WTC11 (cell line): ENCODE measurements at regions not wholly inside any gene's neighbourhood (a gene's known extent, or its start where the extent isn't known, plus 50 kb on each side); places are given as distances from the start of the nearest gene placed in this dataset.

ENCODE experiments used
- ATAC-seq: fragments of 200-7000 bp; cut with Tn5 transposase; 2 replicates; pipeline ENCODE4 v1.10.0; 2021; ENCODE audit warnings: mild to moderate bottlenecking, moderate library complexity
- CTCF ChIA-PET: fragments of 300-600 bp; sonication (Branson Sonifier 250); formaldehyde crosslinking; loops from one replicate; lab custom pipeline; 2021; ENCODE audit warnings: antibody characterized with exemption; lab: Charles Lee
- POLR2A ChIA-PET: fragments of 350-600 bp; sonication (Branson Sonifier 250); formaldehyde crosslinking; loops from one replicate; lab custom pipeline; 2021; ENCODE audit warnings: antibody characterized with exemption; lab: Charles Lee
- DNase-seq: peaks from one replicate; pipeline ENCODE4 v3.0.0; 2021; ENCODE audit warnings: low spot score
- H3K27ac Mint-ChIP-seq: 2 replicates; pipeline ENCODE4 v1.8.0; 2021; ENCODE audit warnings: mixed read lengths
- H3K27me3 Mint-ChIP-seq: 2 replicates; pipeline ENCODE4 v1.8.0; 2021; ENCODE audit warnings: low read depth, mild to moderate bottlenecking, moderate library complexity, mixed read lengths
- H3K36me3 Mint-ChIP-seq: 2 replicates; pipeline ENCODE4 v1.8.0; 2021; ENCODE audit warnings: mixed read lengths
- H3K4me1 Mint-ChIP-seq: 2 replicates; pipeline ENCODE4 v1.8.0; 2022; ENCODE audit warnings: mixed read lengths
- H3K4me3 Mint-ChIP-seq: 2 replicates; pipeline ENCODE4 v1.8.0; 2021; ENCODE audit warnings: mild to moderate bottlenecking, moderate library complexity, mixed read lengths
- H3K9me3 Mint-ChIP-seq: 2 replicates; pipeline ENCODE4 v1.8.0; 2021; ENCODE audit warnings: mixed read lengths
- AFF4 ChIP-seq: sonication (generic); formaldehyde crosslinking; IDR thresholded peaks from 2 replicates; pipeline ENCODE4 v1.8.1; 2023; ENCODE audit warnings: mild to moderate bottlenecking, missing genetic modification reagents, borderline replicate concordance
- CREM ChIP-seq: sonication (generic); formaldehyde crosslinking; IDR thresholded peaks from 2 replicates; pipeline ENCODE4 v1.8.1; 2022; ENCODE audit warnings: mild to moderate bottlenecking, missing genetic modification reagents, moderate library complexity
- ETV6 ChIP-seq: sonication (generic); formaldehyde crosslinking; IDR thresholded peaks from 2 replicates; pipeline ENCODE4 v1.8.1; 2022; ENCODE audit warnings: mild to moderate bottlenecking, missing genetic modification reagents
- GTF2I ChIP-seq: fragments of 250-450 bp; sonication (Bioruptor Pico); conservative IDR thresholded peaks from 2 replicates; pipeline ENCODE4 v1.4.0; 2021; ENCODE audit warnings: mild to moderate bottlenecking
- JUN ChIP-seq: sonication (generic); formaldehyde crosslinking; IDR thresholded peaks from 2 replicates; pipeline ENCODE4 v1.8.0; 2023; ENCODE audit warnings: mild to moderate bottlenecking, missing genetic modification reagents
- MYBL2 ChIP-seq: sonication (generic); formaldehyde crosslinking; IDR thresholded peaks from 2 replicates; pipeline ENCODE4 v1.8.1; 2023; ENCODE audit warnings: mild to moderate bottlenecking, moderate library complexity, missing genetic modification reagents
- OVOL2 ChIP-seq: fragments of 250-450 bp; sonication (Bioruptor Pico); IDR thresholded peaks from 2 replicates; pipeline ENCODE4 v1.9.0; 2021; ENCODE audit warnings: mild to moderate bottlenecking, borderline replicate concordance
- SOX15 ChIP-seq: fragments of 250-450 bp; sonication (Bioruptor Pico); IDR thresholded peaks from 2 replicates; pipeline ENCODE4 v1.9.0; 2021; ENCODE audit warnings: mild to moderate bottlenecking
- USF2 ChIP-seq: sonication (generic); formaldehyde crosslinking; IDR thresholded peaks from 2 replicates; pipeline ENCODE4 v1.8.1; 2023; ENCODE audit warnings: mild to moderate bottlenecking, missing genetic modification reagents, moderate library complexity
- ZBTB21 ChIP-seq: sonication (generic); formaldehyde crosslinking; IDR thresholded peaks from 2 replicates; pipeline ENCODE4 v1.8.1; 2023; ENCODE audit warnings: mild to moderate bottlenecking, missing genetic modification reagents, borderline replicate concordance
- ZNF232 ChIP-seq: sonication (generic); formaldehyde crosslinking; IDR thresholded peaks from 2 replicates; pipeline ENCODE4 v1.8.0; 2022; ENCODE audit warnings: mild to moderate bottlenecking, missing genetic modification reagents
- ZNF416 ChIP-seq: fragments of 250-450 bp; sonication (Bioruptor Pico); IDR thresholded peaks from 2 replicates; pipeline ENCODE4 v1.9.0; 2021; ENCODE audit warnings: mild to moderate bottlenecking, inconsistent platforms
- TF ChIP-seq, protein P1 (sequence below): sonication (generic); formaldehyde crosslinking; IDR thresholded peaks from 2 replicates; pipeline ENCODE4 v1.8.1; 2022; ENCODE audit warnings: mild to moderate bottlenecking, missing genetic modification reagents, moderate library complexity, borderline replicate concordance
- TF ChIP-seq, protein P2 (sequence below): sonication (generic); formaldehyde crosslinking; IDR thresholded peaks from 2 replicates; pipeline ENCODE4 v1.8.0; 2022; ENCODE audit warnings: missing genetic modification reagents

DNA sequence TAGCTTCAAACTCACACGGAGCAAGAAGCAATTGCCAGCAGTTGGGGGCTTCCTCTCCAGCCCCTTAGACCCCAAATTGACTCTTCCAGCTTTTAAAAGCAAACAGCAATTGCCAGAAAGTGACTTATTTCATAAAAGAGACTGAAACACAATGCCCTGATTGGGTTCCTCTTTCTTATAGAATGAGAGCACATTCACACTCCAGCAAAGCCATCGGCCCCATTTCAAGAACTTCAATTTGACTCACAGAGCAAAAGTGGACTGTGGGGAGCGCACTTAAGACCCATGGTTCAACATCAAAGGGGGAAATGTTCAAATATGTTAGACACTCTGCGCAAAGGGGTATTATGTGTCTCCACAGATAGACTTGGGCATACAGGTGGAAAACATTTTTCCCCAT is 484.7 kb downstream of the BCL11A start:
- Mint-ChIP-seq H3K9me3 (no peaks in the 10 kb centered on the region), H3K27me3 (0 out of 2 replicates have a peak, but pooled peaks cover under 1% of the 10 kb centered on the region), H3K36me3 (no peaks in the 10 kb centered on the region), H3K4me1 (peaks cover 24% of the 10 kb centered on the region), H3K27ac (no peak overlapping the region), H3K4me3 (no peak overlapping the region)
- ATAC-seq (no peak), DNase-seq (no peak)
- ChIA-PET POLR2A (interaction anchor here (1.1 kb wide), 1 partner anchor 9 kb away, joined by 3 read pairs; no protein-coding TSS in a partner anchor), CTCF (no interaction called here)
- TF ChIP-seq OVOL2 (CRISPR knock-in tag) (no peak), ZNF416 (no peak), MYBL2 (CRISPR knock-in tag) (no peak), ZNF232 (CRISPR knock-in tag) (no peak), CREM (CRISPR knock-in tag) (no peak)

GRCh38 chr2:60067006-60067405 is 486.4 kb downstream of the BCL11A start:
- TF ChIP-seq, protein P1, sequence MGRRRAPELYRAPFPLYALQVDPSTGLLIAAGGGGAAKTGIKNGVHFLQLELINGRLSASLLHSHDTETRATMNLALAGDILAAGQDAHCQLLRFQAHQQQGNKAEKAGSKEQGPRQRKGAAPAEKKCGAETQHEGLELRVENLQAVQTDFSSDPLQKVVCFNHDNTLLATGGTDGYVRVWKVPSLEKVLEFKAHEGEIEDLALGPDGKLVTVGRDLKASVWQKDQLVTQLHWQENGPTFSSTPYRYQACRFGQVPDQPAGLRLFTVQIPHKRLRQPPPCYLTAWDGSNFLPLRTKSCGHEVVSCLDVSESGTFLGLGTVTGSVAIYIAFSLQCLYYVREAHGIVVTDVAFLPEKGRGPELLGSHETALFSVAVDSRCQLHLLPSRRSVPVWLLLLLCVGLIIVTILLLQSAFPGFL (CRISPR knock-in tag) = no peak
- TF ChIP-seq ZBTB21 (no peak), OVOL2 (CRISPR knock-in tag) (no peak)
- H3K4me3 Mint-ChIP-seq = no peak overlapping the region
- ChIA-PET CTCF (no interaction called here), POLR2A (no interaction called here)
- H3K9me3 Mint-ChIP-seq = no peaks in the 10 kb centered on the region
- H3K27ac Mint-ChIP-seq = no peak overlapping the region
- no peaks in the 10 kb centered on the region for H3K36me3 Mint-ChIP-seq
- DNase-seq (no peak), ATAC-seq (no peak)
- no peaks in the 10 kb centered on the region for H3K27me3 Mint-ChIP-seq
- H3K4me1 Mint-ChIP-seq = peaks cover 24% of the 10 kb centered on the region

DNA sequence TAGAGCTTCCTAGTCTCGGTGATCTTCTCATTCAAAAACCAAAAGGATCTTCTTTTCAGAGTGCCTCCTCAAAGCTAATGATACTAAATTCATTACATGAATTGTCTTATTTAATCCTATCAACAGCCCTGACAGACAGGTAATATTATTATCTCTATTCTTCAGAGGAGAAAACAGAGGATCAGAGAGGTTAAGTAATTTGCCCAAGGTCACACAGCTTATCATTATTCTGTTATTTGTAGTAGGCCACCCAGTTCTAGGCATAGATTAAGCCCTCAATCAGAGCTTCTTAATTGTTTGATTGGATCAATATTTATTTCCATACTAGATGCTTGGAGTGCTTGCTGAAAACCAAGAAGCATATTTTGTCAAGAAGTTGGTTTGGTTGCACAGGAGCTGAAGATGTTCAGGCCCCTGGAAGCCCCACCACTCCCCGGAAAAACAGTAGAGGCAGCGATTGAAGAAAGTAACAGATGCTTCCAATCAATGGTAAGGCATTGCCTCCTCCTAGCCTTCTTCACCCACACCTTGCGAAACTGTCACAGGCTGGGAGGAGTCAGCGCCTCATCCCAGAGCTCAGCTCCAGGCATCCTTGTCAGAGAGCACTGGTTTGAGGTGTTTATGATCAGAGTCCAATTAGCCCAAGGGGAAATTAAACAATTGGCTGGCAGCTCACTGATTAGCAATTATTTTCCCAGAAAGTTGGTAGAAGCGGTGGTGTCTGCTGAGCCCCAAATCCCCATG is 487.2 kb downstream of the BCL11A start:
- peaks cover 17% of the 10 kb centered on the region for H3K4me1 Mint-ChIP-seq
- no peak overlapping the region for H3K27ac Mint-ChIP-seq
- no peaks in the 10 kb centered on the region for H3K36me3 Mint-ChIP-seq
- H3K9me3 Mint-ChIP-seq = no peaks in the 10 kb centered on the region
- H3K4me3 Mint-ChIP-seq = no peak overlapping the region
- H3K27me3 Mint-ChIP-seq = no peaks in the 10 kb centered on the region
- ChIA-PET POLR2A (no interaction called here), CTCF (interaction anchor here (1.9 kb wide), 1 partner anchor 515 kb away, joined by 5 read pairs; no protein-coding TSS in a partner anchor)
- DNase-seq (no peak), ATAC-seq (no peak)
- TF ChIP-seq GTF2I = no peak
- TF ChIP-seq SOX15 = no peak
- TF ChIP-seq MYBL2 (CRISPR knock-in tag) = no peak
- TF ChIP-seq, protein P2, sequence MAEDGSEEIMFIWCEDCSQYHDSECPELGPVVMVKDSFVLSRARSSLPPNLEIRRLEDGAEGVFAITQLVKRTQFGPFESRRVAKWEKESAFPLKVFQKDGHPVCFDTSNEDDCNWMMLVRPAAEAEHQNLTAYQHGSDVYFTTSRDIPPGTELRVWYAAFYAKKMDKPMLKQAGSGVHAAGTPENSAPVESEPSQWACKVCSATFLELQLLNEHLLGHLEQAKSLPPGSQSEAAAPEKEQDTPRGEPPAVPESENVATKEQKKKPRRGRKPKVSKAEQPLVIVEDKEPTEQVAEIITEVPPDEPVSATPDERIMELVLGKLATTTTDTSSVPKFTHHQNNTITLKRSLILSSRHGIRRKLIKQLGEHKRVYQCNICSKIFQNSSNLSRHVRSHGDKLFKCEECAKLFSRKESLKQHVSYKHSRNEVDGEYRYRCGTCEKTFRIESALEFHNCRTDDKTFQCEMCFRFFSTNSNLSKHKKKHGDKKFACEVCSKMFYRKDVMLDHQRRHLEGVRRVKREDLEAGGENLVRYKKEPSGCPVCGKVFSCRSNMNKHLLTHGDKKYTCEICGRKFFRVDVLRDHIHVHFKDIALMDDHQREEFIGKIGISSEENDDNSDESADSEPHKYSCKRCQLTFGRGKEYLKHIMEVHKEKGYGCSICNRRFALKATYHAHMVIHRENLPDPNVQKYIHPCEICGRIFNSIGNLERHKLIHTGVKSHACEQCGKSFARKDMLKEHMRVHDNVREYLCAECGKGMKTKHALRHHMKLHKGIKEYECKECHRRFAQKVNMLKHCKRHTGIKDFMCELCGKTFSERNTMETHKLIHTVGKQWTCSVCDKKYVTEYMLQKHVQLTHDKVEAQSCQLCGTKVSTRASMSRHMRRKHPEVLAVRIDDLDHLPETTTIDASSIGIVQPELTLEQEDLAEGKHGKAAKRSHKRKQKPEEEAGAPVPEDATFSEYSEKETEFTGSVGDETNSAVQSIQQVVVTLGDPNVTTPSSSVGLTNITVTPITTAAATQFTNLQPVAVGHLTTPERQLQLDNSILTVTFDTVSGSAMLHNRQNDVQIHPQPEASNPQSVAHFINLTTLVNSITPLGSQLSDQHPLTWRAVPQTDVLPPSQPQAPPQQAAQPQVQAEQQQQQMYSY = no peak
- TF ChIP-seq USF2 (CRISPR knock-in tag) = no peak

GRCh38 chr2:60064687-60065389 is 488.6 kb downstream of the BCL11A start:
- Mint-ChIP-seq H3K4me3 (no peak overlapping the region), H3K9me3 (no peaks in the 10 kb centered on the region), H3K4me1 (peaks cover 14% of the 10 kb centered on the region), H3K27ac (no peak overlapping the region), H3K27me3 (no peaks in the 10 kb centered on the region), H3K36me3 (no peaks in the 10 kb centered on the region)
- ChIA-PET CTCF (interaction anchor here (1.9 kb wide), 1 partner anchor 517 kb away, joined by 5 read pairs; no protein-coding TSS in a partner anchor), POLR2A (no interaction called here)
- no peak for TF ChIP-seq ETV6 (CRISPR knock-in tag)
- no peak for TF ChIP-seq ZNF232 (CRISPR knock-in tag)
- TF ChIP-seq AFF4 (CRISPR knock-in tag) = no peak
- no peak for TF ChIP-seq JUN (CRISPR knock-in tag)
- ATAC-seq (no peak), DNase-seq (no peak)
